Ishikawa (cell line): ENCODE measurements at regions not wholly inside any gene's neighbourhood (a gene's known extent, or its start where the extent isn't known, plus 50 kb on each side); places are given as distances from the start of the nearest gene placed in this dataset.
A peak's percentile ranks its signal among the peaks of the same experiment; 100 is the strongest.

ENCODE experiments used
- CEBPB ChIP-seq: IDR thresholded peaks from 2 replicates; pipeline ENCODE4 v1.6.1; 2012
- CREB1 ChIP-seq: IDR thresholded peaks from 2 replicates; pipeline ENCODE4 v1.6.1; 2012; ENCODE audit warnings: low read depth
- EGR1 ChIP-seq: IDR thresholded peaks from 2 replicates; pipeline ENCODE4 v1.6.1; 2012
- EP300 ChIP-seq: IDR thresholded peaks from 2 replicates; pipeline ENCODE4 v1.6.1; 2012; ENCODE audit warnings: borderline replicate concordance
- FOXM1 ChIP-seq: IDR thresholded peaks from 2 replicates; pipeline ENCODE4 v1.6.1; 2012; ENCODE audit warnings: low read depth, borderline replicate concordance
- NFIC ChIP-seq: IDR thresholded peaks from 2 replicates; pipeline ENCODE4 v1.6.1; 2012
- RAD21 ChIP-seq: IDR thresholded peaks from 2 replicates; pipeline ENCODE4 v1.6.1; 2012; ENCODE audit warnings: low read depth
- TAF1 ChIP-seq: IDR thresholded peaks from 2 replicates; pipeline ENCODE4 v1.6.1; 2012; ENCODE audit warnings: low read depth, mild to moderate bottlenecking
- TCF12 ChIP-seq: IDR thresholded peaks from 2 replicates; pipeline ENCODE4 v1.6.1; 2012; ENCODE audit warnings: low read depth
- TEAD4 ChIP-seq: IDR thresholded peaks from 2 replicates; pipeline ENCODE4 v1.6.1; 2012
- YY1 ChIP-seq: IDR thresholded peaks from 2 replicates; pipeline ENCODE4 v1.6.1; 2012; ENCODE audit warnings: low read depth
- ZBTB7A ChIP-seq: IDR thresholded peaks from 2 replicates; pipeline ENCODE4 v1.6.1; 2012; ENCODE audit warnings: low read depth
- TF ChIP-seq, protein P1 (sequence below): IDR thresholded peaks from 2 replicates; pipeline ENCODE4 v1.6.1; 2012
- TF ChIP-seq, protein P2 (sequence below): IDR thresholded peaks from 2 replicates; pipeline ENCODE4 v1.6.1; 2012; ENCODE audit warnings: low read depth, mild to moderate bottlenecking
- TF ChIP-seq, protein P3 (sequence below): IDR thresholded peaks from 2 replicates; pipeline ENCODE4 v1.6.1; 2012

DNA sequence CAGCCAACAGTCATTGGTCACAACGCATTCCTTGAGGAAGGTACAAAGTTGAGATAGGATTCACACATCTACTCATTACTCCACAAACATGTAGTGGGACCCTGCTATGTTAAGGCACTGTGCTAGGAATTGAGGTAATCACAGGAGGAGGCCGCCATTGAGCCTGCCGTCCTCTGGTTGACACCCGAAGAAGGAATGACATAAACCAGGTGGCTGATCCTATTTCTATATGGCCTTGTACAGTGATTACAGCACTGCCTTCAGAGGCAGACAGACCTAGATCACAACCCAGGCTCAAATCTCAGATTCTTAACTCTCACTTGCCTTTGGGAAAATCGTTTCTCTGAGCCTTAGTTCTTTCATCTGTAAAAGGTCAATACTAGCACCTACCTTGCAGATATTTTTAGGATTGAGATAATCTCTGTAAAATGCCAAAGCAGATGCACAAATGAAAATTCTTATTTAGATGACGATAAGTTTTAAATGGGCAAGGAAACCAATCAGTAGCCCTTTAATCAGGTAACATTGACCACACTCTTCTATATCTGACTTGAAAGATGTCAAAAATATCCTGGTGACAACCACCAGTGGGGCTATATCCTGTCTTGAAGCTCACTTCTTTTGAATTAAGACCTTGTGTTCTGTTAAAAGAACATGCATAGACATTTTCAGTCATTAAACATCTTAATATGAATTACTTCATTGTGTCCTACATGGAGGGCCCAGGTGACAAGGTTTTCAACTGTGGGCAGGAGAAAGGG lies 251.6 kb downstream of the KCTD12 start:
- no peak for TF ChIP-seq TCF12
- no peak for TF ChIP-seq YY1
- TF ChIP-seq CREB1, result no peak
- TF ChIP-seq, protein P1, sequence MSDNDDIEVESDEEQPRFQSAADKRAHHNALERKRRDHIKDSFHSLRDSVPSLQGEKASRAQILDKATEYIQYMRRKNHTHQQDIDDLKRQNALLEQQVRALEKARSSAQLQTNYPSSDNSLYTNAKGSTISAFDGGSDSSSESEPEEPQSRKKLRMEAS, result no peak

DNA sequence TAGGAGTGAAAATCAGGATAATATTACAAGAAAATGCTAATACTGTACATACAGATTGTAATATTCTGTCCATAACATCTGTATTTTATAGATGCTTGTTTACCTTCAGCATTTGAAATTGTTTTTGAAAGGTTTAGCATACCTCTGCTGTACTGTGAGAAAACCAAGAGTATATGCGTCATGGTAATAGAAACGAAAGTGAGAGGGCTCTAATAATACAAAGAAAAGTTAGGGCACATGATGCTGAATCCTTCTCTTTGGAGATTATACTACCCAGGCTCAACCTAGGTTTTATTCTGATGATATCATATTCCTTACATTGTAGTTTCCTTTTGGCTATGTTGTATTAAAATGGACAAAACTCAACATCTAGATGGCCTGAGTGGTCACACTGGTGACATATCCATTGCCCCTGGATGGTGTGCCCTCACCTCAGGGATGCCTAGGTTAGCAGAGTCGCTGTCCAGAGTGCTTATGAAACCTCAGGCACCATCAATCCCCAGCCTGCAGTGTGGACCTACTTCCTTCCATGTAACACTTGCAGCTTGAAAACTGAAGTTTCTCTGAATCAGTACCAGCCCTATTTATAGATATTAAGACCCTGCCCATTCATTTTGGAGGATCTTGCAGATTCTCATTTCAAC lies 253.7 kb downstream of the KCTD12 start:
- TF ChIP-seq EP300, result no peak
- TF ChIP-seq, protein P2, sequence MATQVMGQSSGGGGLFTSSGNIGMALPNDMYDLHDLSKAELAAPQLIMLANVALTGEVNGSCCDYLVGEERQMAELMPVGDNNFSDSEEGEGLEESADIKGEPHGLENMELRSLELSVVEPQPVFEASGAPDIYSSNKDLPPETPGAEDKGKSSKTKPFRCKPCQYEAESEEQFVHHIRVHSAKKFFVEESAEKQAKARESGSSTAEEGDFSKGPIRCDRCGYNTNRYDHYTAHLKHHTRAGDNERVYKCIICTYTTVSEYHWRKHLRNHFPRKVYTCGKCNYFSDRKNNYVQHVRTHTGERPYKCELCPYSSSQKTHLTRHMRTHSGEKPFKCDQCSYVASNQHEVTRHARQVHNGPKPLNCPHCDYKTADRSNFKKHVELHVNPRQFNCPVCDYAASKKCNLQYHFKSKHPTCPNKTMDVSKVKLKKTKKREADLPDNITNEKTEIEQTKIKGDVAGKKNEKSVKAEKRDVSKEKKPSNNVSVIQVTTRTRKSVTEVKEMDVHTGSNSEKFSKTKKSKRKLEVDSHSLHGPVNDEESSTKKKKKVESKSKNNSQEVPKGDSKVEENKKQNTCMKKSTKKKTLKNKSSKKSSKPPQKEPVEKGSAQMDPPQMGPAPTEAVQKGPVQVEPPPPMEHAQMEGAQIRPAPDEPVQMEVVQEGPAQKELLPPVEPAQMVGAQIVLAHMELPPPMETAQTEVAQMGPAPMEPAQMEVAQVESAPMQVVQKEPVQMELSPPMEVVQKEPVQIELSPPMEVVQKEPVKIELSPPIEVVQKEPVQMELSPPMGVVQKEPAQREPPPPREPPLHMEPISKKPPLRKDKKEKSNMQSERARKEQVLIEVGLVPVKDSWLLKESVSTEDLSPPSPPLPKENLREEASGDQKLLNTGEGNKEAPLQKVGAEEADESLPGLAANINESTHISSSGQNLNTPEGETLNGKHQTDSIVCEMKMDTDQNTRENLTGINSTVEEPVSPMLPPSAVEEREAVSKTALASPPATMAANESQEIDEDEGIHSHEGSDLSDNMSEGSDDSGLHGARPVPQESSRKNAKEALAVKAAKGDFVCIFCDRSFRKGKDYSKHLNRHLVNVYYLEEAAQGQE, result peak; percentile 83

DNA sequence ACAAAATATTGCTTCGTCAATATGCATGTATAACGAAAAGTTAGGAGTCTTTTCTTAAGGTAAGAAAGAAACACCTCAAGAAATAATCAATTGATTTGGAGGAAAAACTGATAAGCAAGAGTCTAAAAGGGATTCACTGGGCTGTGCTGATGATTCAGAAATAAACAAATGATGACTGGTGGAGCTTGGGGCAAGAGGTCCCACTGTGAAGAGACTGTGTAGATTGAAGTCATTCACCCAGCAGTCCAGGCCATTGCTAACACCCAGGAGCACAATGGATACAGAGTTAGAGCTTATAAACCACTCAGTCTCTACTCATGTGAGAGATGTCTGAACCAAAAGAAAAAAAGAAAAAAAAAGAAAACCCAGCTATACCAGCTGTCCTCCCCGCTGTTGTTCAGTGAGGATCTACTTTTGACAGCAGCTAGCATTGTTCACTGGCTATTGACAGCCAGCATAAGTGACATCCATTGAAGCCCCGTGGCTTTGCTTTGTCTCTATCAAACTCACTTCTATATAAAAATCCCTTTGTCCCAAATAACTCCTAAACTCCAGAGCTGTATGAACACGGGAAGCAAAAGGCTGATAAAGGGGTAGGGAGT lies 255.5 kb downstream of the KCTD12 start:
- TF ChIP-seq RAD21 (no peak), EGR1 (no peak), TCF12 (no peak), ZBTB7A (no peak), TEAD4 (no peak), NFIC (no peak), TAF1 (no peak), CEBPB (no peak), CREB1 (no peak), YY1 (no peak), FOXM1 (no peak), EP300 (no peak)
- TF ChIP-seq, protein P1, result no peak
- TF ChIP-seq, protein P3, sequence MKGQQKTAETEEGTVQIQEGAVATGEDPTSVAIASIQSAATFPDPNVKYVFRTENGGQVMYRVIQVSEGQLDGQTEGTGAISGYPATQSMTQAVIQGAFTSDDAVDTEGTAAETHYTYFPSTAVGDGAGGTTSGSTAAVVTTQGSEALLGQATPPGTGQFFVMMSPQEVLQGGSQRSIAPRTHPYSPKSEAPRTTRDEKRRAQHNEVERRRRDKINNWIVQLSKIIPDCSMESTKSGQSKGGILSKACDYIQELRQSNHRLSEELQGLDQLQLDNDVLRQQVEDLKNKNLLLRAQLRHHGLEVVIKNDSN, result no peak
- TF ChIP-seq, protein P2, result no peak

DNA sequence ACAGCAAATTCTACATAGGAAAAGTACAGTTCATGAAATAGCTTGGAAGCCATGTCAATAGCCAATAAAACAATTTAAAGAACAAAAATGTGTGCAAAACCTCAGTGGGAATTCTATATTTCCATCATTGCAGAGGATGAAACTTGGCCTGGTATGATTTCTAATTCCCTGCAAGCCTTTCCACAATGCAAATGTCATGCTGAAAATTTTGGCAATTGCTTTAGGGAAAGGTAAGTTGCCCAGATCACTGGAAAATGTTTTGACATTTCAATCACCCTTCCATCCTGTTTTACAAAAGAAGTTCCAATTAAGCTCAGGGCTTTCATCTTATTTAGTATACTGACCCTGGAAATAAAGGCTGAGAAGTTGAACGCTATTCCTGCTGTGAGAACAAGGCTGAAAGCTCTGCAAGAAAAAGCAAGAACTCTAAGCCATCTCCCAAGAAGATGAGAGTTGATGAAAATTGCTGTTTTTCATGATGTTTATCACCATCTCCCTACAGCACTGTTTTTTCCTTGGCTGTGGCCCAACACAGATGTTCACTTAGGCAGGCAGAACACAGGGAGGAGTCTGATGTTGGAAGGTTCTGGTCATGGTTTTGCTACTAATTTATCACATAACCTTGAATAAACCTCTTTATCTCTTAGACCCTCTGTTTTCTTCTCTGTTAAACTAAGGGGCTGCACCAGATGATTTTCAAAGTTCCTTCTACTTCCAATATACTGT lies 263.7 kb downstream of the KCTD12 start:
- TF ChIP-seq CEBPB, result no peak
- TF ChIP-seq TEAD4, result no peak
- no peak for TF ChIP-seq CREB1
- no peak for TF ChIP-seq ZBTB7A
- TF ChIP-seq RAD21, result no peak
- TF ChIP-seq, protein P3, result no peak

DNA sequence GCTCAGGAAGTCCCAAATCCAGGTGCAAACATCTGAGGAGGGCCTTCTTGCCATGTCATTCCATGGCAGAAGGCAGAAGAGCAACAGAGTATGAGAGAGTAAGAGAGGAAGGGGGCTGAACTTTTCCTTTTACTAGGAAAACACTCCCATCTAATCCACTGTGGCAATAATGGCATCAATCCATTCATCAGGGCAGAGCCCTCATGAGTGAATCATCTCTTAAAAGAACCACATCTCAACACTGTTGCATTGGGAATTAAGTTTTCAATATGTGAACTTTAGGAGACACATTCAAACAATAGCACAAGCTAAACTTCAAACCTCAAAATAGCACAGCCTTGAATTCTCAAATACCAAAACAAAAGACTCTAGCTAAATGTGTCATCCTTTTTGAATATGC lies 264.5 kb downstream of the KCTD12 start:
- TF ChIP-seq, protein P2, result no peak
- TF ChIP-seq RAD21, result no peak
- TF ChIP-seq CREB1, result no peak
- TF ChIP-seq, protein P1, result no peak
- no peak for TF ChIP-seq TEAD4
- TF ChIP-seq FOXM1, result no peak
- TF ChIP-seq NFIC, result no peak
- TF ChIP-seq TAF1, result no peak
- TF ChIP-seq, protein P3, result no peak
- no peak for TF ChIP-seq YY1
- no peak for TF ChIP-seq CEBPB
- no peak for TF ChIP-seq EGR1
- TF ChIP-seq EP300, result no peak
- TF ChIP-seq TCF12, result no peak
- no peak for TF ChIP-seq ZBTB7A
